NCI-H526 (cell line): ENCODE measurements at regions not wholly inside any gene's neighbourhood (a gene's known extent, or its start where the extent isn't known, plus 50 kb on each side); places are given as distances from the start of the nearest gene placed in this dataset.

ENCODE experiments used
- DNase-seq, 2 experiments: peaks; one replicate each; lab custom pipeline; 2025; lab: John Stamatoyannopoulos, UW

DNA sequence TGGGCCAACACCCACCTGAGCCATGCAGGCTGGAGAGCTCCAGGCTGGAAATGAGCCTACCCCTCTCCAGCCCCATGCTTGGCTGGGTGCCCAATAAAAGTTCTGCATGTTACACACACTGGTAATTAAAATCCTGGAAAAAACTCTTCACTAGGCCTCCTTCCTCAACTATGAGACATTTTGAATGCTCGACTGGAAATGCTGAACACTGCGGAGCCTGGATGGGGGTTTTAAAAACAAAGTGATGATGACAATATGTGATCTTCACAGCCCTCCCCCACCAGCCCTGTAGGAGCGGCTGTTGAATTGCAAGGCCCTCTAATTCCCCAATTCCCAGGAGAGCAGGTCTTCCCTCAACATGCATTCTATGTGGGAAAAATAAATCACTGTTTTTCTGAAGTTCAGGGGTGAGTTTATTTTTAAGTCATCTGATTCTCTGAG, 179.2 kb downstream of the TTC32 start:
- DNase-seq, result no peak

DNA sequence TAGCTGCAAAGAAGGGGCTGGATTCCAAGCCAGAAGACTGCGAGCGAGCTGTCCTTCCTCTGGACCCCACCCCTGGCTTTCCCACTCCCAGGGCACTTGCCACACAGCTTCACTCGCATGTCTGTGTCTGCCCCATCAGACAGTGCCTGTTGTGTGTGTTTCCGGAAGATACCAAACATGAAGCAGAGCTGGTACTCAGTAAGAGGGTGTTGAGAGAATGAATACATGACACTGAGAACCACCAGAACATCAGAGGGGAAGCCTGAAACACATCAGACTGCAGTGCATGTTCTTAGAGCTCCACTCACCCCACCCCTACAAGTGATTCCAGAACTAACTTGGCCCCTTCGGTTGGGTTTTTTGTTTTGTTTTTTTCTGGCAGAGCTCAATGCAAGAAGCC, 181.5 kb downstream of the TTC32 start:
- no peak for DNase-seq

DNA sequence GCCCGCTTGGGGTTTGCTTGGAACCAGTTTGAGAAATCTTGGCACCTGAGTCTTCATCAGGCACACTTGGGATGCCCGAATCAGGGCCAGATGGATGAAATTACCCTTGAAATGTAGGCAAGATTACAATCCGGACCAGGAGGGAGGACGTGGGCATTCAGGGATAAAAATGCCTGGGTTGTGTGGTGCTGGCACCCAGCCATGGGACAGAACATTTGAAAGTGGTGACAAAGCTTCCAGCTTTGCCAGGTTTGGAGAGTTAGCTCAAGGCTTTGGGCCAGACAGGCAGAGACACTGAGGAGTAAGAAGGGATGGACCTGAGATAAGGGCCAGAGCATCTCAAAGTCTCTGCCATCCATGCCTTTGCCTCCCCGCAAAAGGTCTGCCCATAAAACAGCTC, 182.2 kb downstream of the TTC32 start:
- no peak for DNase-seq

DNA sequence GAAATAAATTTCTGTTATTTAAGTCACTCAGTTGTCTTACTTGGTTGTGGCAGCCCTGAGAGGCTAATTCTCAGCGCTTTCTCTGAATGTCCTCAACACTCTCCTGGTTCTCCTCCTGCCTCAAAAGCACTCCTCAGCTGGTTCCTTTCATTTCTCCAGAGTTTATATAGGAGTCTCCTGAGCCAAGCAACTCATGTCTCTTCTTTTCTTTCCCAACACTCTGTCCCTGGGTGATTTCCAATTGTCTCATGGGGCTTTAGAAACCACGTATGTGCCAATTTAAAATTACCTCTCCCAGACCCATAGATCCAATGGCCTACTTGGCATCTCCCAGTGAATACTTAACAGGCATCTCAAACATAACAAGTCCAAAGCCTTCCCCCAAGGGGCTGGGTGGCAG, 184.3 kb downstream of the TTC32 start:
- DNase-seq, result no peak

DNA sequence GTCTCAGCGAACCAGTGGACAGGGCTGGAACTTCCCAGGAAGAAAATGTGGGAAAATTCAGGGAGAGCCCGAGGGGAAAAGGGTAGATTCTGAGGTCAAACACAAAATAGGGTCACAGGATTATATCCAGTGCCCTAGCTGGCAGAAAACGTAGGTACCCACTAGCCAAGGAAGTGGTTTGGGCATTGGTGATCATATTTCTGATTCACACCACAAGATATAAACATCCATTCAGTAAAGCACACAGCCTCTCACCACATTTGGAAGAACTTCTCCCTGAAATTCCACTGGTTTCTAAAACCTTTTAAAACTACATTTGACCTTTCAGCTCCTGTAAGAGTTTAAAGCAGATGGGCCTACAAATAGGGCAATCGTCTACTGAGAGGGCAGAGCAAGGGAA, 186.9 kb downstream of the TTC32 start:
- DNase-seq, result no peak

DNA sequence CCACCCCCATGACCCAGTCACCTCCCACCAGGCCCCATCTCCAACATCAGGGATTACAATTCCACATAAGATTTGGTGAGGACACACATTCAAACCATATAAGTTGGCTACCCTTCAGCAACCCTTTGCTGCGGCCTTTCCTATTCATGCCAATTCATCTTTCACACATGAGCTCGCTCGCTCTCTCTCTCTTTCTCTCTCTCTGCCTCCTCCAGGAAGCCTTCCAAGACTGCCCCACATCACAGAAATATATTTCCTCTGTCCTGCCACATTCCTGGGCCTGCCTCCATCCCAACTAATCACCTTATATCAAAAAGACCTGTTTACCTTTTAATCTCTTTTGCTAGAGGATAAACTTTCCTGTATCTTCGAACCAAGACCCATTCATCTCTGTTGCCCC, 188.9 kb downstream of the TTC32 start:
- DNase-seq, result no peak

DNA sequence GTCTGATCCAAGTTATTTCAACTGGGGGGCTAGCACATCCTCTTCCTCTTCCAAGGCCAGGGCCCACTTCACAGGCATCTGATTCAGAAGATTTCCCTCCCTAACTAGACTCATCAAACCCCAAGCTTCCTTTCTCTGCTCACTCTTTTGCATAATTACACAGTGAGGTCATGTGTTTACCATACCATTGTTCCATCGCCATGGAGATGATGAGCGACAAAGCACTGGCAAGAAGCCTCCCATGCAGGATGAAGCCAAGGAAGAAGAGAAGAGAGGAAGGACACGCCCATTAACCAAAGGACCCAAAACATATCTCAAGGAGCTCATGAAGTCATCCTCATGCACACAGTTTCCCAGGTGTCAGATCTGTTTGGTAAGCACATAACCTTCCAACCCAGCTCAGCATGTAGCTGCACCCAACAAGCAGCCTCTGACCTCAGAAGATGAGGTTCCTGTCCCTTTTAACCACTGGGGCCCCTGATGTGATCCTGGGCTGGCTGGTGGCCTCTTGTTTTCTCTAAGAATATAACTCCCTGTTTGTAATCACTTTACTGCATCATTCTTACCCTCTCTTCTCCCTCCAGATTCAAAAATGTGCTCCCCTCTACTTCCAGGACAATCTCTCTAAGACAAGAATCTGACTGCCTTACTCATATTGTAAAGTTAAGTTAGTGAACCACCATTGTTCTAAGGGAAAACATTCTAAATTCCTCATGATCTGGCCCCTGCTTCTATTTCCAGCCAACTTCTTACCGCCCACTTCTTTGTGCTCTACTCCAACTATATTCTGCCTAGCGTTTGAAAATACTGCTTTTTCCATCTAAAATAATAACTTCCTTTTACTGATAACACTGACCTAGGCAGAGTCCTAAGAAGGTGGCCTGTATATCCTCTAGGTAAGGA, 190.1 kb downstream of the TTC32 start:
- DNase-seq, result peak; percentile 77 to 81

DNA sequence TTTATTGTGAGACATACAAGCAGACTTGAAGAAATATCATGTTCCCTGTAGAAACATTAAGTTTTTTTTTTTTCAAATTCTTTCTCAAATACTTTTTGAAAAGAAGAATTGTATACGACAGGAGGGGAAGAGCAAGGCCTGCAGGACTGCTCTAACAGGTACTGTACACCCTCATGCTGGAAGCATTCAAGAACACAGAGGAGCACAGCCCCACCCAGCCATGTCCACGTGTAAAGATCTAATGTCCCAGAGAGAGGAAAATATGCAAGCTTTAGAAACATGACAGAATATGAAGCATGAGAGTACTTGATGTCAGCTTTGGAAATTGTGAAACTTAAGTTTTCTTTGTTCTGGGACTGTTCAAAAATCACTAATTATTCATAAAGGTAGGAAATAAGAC, 191.6 kb downstream of the TTC32 start:
- no peak for DNase-seq

DNA sequence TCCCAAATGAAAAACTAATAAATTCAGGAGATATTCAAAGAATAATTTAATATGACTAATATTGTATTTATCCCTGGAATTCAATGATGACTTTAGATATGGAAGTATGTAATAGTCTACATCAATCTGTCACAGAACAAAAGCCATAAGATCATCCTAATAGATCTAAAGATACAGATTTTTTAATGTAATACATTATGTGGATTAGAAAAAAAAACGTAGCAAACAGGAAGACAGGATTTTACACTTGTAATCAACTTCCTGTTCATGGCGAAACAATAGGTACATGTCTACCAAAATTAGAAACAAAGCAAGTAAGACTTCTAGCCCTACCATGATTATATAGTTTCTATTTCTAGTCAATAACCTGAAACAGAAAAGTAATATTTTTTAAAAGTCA, 192.2 kb downstream of the TTC32 start:
- no peak for DNase-seq

DNA sequence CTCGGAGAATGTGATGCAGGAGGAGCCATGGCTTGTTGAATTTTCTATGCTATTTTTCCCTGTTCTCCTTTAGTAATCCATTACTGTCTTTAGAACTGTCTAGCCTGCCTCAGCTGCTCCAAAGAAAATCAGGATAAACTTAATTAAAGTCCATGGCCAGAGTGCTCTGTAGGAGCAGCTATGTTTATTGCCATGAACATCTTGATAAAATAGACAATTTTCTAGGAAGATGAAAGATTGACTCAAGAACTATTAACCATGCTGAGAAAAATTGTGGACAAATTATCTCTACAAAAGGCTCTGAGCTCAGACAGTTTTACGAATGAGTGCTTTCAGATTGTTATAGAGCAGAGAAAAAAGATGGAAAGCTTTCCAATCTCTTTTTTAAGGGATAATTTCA, 193.0 kb downstream of the TTC32 start:
- DNase-seq, result no peak

DNA sequence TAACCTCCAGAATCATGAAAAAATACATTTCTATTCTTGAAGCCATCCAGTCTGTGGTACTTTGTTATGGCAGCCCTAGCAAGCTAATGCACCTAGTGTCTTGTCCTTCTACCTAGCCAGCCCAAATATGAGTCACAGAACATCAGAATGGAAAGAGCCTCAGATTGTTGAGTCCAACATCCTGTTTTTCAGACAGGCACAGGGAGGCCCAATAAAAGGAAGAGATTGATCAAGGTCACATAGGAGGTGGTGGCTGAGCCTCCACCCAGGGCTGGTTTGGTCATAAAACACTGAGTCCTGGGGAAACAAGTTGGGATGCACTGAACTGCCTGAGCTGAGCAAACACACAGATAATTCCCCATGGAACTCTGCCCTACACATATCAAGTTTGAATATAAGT, 195.5 kb downstream of the TTC32 start:
- DNase-seq, result no peak

DNA sequence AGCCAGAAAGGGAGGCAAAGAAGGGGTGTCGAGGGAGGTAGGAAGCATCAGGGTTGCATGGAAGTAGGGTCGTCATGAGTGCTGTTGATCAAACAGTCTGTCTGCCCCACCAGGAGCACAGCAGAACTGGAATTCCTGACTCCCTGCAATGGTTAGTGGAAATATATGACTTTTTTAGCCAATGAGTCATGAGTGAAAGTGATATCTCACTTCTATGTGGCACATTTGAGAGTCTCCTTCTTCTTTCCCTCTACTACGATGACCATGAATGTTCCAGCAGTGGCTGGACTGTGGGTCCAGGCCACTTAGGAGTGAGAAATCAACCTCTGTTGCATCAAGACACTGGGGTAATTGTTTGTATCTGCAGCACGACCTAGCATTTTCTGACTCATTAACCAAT, 199.5 kb downstream of the TTC32 start:
- DNase-seq, result no peak

DNA sequence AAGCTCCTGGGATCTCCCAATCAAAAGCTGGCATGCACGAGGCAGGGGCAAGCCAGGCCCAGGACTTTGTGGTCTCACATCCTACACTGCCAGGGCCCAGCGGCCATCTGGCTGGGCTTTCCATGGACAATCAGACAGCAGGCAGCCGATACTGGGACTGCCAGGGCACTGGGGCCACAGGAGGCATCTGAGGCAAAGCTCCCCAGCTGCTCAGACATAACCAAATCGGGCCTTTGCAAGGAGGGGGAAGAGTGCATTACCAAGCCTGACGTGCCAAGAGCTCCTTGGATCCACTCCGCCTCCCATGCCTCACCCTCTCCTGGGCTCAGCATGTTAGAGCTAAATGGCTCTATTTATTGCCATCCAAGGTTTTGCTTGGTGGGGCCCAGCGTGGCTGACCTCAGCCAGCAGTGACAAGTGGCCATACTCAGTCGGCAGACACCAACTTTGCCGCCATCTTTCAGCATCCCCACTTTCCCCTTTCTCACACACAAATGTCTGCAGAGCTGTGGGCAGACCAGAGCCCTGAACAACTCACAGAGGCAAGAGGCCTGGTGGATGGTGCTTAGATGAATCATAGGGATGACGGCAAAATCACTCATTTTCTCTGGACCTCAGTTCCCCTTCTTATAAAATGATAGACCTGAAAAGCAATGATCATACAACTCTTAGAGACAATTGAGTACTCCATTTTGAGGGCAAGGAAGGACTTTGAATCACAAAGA, 200.8 kb downstream of the TTC32 start:
- DNase-seq, result no peak

DNA sequence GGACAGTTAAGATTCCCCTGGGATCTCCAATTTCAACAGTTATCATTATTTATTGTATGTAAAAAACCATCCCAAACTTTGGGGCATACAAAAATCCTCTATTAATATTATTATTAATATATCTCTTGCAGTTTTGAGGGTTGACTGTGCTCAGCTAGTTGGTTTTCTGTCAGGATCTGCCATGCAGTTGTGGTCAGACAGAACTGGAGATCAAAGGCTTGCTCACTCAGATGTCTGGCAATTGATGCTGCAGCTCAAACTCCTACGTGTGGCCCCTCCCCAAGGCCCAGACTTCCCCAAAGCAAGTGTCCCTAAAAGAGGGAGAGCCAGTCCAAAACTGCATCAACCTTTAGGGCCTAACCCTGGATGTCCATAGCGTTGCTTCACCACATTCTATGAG, 204.7 kb downstream of the TTC32 start:
- no peak for DNase-seq

DNA sequence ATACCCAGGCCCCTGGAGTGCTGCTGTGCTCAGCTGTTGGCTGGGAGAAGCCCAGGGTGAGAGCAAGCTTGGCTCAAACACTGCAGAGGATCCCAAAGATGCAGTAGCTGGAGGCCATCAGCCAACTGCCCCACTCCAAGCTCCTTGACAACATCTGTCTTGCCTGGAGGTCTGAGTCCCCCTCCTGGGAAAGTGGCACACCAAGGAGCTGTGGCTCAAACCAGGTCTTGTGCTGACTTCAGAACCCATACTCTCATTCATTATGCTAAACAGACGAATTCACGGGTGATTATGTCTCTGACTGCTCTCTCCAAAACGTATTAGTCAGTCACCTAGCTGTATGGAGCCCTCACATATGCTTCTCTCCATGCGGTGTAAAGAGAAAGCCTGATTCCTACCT, 206.1 kb downstream of the TTC32 start:
- no peak for DNase-seq

DNA sequence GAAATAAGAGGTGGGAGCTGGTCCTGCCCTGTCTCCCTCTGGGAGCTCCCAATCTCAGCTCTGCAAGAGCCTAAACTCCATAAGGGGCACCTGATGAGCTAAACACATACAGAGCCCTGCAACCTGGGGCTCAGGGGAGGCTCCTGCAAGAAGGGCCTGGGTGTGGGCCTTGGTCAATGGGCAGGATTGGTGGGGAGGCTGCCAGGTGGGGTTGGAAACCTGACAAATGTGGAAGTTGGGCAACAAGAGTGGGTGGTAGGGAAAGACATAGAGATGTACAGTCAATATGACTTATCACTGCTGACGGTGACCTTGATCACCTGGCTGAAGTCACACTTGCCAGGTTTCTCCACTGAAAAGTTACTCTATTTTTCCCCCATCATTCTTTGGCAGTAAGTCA, 209.9 kb downstream of the TTC32 start:
- DNase-seq, result no peak

DNA sequence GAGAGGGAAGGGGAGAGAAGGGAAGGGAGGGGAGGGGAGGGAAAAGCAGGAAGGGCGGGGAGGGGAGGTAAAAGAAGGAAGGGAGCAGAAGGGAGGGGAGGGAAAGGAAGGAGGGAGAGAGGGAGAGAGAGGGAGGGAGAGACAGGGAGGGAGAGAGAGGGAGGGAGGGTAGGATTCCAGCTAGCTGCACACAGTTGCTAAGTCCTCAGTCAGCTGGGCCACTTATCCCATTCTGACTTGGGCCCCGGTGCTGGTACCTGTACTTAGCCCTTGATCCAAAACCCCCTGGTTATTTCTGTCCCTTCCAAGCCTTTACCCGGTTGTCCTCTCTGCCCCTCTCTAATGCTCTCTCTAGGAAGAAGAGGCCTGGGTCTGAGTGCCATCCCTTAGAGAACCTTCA, 211.4 kb downstream of the TTC32 start:
- no peak for DNase-seq

DNA sequence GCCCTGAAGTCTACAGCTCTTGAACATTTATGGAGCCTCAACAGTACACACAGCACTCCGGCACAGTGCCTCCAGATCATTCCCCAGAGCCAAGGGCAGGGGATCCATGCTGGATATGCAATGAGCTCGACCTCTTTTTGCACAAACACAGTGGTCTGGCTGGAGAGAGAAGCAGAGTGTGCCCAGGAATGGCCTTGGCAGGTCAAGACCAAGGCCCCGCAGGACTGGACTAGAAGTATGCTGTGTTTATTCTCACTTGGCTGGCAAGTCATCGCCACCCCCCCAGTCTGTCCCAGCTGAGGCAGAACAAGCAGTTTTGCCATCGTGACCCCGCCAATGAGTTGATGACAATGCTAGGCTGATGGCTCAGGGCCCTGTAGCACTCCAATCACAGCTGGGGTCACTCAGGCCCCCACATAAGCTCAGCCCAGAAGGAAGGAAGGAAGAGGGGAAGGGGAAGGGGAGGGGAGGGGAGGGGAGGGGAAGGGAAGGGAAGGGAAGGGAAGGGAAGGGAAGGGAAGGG, 212.1 kb downstream of the TTC32 start:
- DNase-seq, result no peak

DNA sequence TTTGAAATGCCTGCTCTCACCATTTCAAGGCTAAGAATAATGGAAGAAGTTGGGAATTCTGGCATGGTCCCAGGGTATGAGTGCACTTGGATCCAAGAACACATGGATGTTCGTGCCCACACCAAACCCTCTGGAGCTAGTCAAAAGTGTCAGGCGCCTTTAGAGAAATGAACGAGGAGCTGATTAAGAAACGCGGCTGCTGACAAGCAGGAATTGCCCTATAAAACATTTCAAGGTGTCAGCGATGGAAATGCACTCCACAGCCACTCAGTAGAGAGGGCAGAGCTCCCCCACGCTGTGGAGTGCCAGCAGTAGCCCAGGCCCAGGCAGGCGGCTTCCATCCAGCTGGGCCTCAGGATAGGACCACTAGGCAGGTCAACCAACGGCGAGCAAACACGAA, 213.7 kb downstream of the TTC32 start:
- no peak for DNase-seq

DNA sequence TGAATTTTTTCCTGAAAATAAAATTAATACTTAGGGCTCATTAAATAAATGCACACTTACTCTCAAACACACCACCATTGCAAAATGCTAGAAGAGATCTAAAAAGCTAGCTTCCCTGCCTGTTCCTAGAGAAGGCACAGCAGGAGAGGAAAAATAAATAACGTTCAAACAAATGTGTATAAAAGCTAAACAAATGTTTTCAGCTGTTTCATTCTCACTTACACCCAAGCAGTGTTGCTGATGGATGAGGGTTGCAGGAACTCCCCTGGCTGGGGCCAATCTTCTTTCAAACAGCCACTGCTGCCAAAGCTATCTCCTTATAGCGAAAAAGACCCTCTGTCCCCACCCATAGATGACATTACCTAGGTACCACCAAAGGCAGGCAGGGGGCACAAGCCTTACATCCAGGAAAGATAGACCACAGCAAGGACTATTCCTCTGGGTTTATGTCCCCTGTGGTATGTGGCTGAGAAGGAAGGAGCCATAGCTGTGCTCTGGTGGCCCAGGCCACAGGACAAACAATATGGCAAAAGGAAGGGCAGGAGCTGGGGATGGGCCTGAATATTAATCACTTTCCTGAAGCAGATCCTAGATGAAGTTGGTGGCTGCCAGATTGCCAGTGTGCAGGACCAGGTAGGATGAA, 214.6 kb downstream of the TTC32 start:
- no peak for DNase-seq

DNA sequence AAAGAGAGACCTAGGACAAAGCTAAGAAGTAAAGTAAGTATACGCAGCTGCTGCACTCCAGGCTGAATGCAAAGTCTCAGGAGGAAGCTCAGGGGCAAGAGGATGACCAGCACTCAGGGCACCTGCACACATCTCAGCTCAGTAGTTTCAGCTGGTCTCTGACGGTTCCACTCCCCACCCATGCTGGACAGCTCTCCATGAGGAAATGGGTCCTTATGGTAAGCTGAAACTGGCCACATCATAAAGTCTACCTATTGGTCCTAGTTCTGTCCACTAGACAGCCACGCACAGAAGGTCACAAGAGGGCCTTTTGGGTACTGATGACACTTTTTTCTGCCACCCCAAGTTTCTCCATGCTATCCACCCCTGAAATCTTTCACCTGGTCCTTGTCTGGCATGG, 215.3 kb downstream of the TTC32 start:
- no peak for DNase-seq

DNA sequence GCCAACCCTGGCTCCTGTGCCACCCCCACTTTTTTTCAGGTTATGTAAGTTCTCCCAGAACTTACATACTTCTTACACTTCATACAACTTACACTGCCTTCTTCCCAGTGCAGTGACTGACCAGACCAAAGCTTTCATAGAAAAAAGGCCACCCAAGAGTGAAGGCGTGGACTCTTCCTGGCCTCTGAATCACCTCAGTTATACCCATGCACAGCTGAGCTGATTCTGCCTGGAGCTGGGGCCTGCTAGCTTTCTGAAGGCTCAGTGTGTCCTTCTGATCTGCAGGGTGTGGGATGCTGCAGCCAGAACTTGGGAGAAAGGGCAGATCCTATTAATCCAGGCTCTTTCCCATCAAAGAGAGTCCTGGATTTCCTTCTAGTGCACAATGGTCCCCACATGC, 216.1 kb downstream of the TTC32 start:
- DNase-seq, result no peak

DNA sequence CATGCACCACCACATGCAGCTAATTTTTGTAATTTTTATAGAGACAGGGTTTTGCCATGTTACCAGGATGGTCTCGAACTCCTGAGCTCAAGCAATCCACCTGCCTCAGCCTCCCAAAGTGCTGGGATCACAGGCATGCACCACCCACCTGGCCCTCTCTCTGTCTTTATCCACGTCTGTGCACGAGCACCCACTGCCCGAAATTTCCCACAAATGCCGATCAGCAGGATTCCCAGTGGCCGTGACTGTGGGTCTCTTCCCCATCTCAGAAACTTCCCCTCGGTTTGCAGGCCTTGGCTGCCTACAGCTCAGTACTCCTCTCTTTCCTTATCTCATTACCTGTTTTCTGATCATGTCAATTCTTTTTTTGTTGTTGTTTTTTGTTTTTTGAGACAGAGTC, 217.3 kb downstream of the TTC32 start:
- no peak for DNase-seq
